IMR-90 (cell line): ENCODE measurements at regions not wholly inside any gene's neighbourhood (a gene's known extent, or its start where the extent isn't known, plus 50 kb on each side); places are given as distances from the start of the nearest gene placed in this dataset.
"Not testable (repeated sequence)": the region's sequence is repeated elsewhere in the genome, so short reads cannot be mapped to it uniquely, and the experiment has no call there.

Experiments
- ATAC-seq: fragments of 200-7000 bp; cut with Tn5 transposase; 2 replicates; pipeline ENCODE4 v1.9.1; 2020; ENCODE audit warnings: low read depth, mild to moderate bottlenecking, moderate library complexity
- BruUV-seq: library from RNA; stranded (reverse); fragments of 400-500 nt; replicated peaks from 2 replicates; lab custom pipeline; 2021; lab: Mats Ljungman, UMichigan
- CTCF ChIA-PET: fragments of 300-600 bp; formaldehyde crosslinking; extraction: SDS; loops from one replicate; lab custom pipeline; 2021; ENCODE audit warnings: antibody characterized with exemption; lab: Yijun Ruan, JAX
- POLR2A ChIA-PET: fragments of 300-600 bp; sonication (Branson Sonifier 250); formaldehyde crosslinking; loops from one replicate; lab custom pipeline; 2022; ENCODE audit warnings: antibody characterized with exemption; ENCODE audit not compliant: unreplicated experiment; lab: Charles Lee
- DNase-seq: peaks from one replicate; pipeline ENCODE4 v3.0.0; 2013
- H2AFZ ChIP-seq: replicated peaks from 2 replicates; pipeline ENCODE3; 2013; ENCODE audit warnings: low read length, mild to moderate bottlenecking; ENCODE audit not compliant: poor library complexity
- H2AK5ac ChIP-seq: 2 replicates; pipeline ENCODE4 v1.6.1; 2013; ENCODE audit warnings: low read depth, low read length, inconsistent platforms
- H2AK9ac ChIP-seq: replicated peaks from 2 replicates; pipeline ENCODE3; 2013; ENCODE audit warnings: mild to moderate bottlenecking, low read depth, low read length, moderate library complexity; ENCODE audit not compliant: poor library complexity
- H2BK120ac ChIP-seq: 2 replicates; pipeline ENCODE4 v1.6.1; 2013; ENCODE audit warnings: low read depth, low read length, inconsistent platforms
- H2BK15ac ChIP-seq: 3 replicates; pipeline ENCODE4 v1.6.1; 2013; ENCODE audit warnings: low read depth, low read length, inconsistent platforms
- H2BK20ac ChIP-seq: 2 replicates; pipeline ENCODE4 v1.6.1; 2013; ENCODE audit warnings: low read depth, mild to moderate bottlenecking, inconsistent platforms, low read length, moderate library complexity
- H2BK5ac ChIP-seq: 2 replicates; pipeline ENCODE4 v1.6.1; 2013; ENCODE audit warnings: mild to moderate bottlenecking, low read depth, low read length, inconsistent platforms; ENCODE audit not compliant: poor library complexity, severe bottlenecking
- H3K14ac ChIP-seq: replicated peaks from 2 replicates; pipeline ENCODE4 v1.6.1; 2013; ENCODE audit warnings: low read depth, low read length, inconsistent platforms
- H3K18ac ChIP-seq: 2 replicates; pipeline ENCODE4 v1.6.1; 2013; ENCODE audit warnings: low read depth, low read length, control low read depth
- H3K23ac ChIP-seq: 2 replicates; pipeline ENCODE4 v1.6.1; 2013; ENCODE audit warnings: low read depth, low read length, inconsistent platforms
- H3K27ac ChIP-seq: 2 replicates; pipeline ENCODE4 v1.5.1; 2013; ENCODE audit warnings: mild to moderate bottlenecking, control low read depth, low read length; ENCODE audit not compliant: insufficient read depth
- H3K27me3 ChIP-seq: 2 replicates; pipeline ENCODE4 v1.6.1; 2013; ENCODE audit warnings: low read length; ENCODE audit not compliant: control insufficient read depth, insufficient read depth
- H3K36me3 ChIP-seq: 2 replicates; pipeline ENCODE4 v1.6.1; 2013; ENCODE audit warnings: low read length, mixed read lengths; ENCODE audit not compliant: control insufficient read depth, insufficient read depth
- H3K4ac ChIP-seq: 2 replicates; pipeline ENCODE4 v1.6.1; 2013; ENCODE audit warnings: low read depth, low read length, inconsistent platforms
- H3K4me1 ChIP-seq: 2 replicates; pipeline ENCODE4 v1.6.1; 2013; ENCODE audit warnings: low read length, mixed read lengths; ENCODE audit not compliant: control insufficient read depth, insufficient read depth
- H3K4me2 ChIP-seq: 2 replicates; pipeline ENCODE4 v1.6.1; 2013; ENCODE audit warnings: low read depth, mild to moderate bottlenecking, control low read depth, low read length, moderate library complexity
- H3K4me3 ChIP-seq: 2 replicates; pipeline ENCODE4 v1.5.1; 2013; ENCODE audit warnings: low read depth, mild to moderate bottlenecking, control low read depth, low read length, moderate library complexity; ENCODE audit not compliant: insufficient read depth
- H3K56ac ChIP-seq: 2 replicates; pipeline ENCODE4 v1.6.1; 2013; ENCODE audit warnings: low read length, inconsistent platforms; ENCODE audit not compliant: insufficient read depth; ENCODE audit errors: extremely low read depth
- H3K79me1 ChIP-seq, 2 experiments: 2 replicates each; pipeline ENCODE4 v1.6.1; 2013; ENCODE audit warnings: low read length in 2 of 2, inconsistent platforms in 1 of 2, low read depth in 1 of 2
- H3K9ac ChIP-seq: 2 replicates; pipeline ENCODE4 v1.6.1; 2013; ENCODE audit warnings: low read depth, low read length, control low read depth
- H3K9me1 ChIP-seq: 2 replicates; pipeline ENCODE4 v1.6.1; 2013; ENCODE audit warnings: low read length, inconsistent platforms; ENCODE audit not compliant: insufficient read depth
- H3K9me3 ChIP-seq: 2 replicates; pipeline ENCODE4 v1.6.1; 2013; ENCODE audit warnings: low read length; ENCODE audit not compliant: control insufficient read depth, insufficient read depth
- H4K20me1 ChIP-seq: 2 replicates; pipeline ENCODE4 v1.6.1; 2013; ENCODE audit warnings: low read length, inconsistent platforms; ENCODE audit not compliant: insufficient read depth
- H4K5ac ChIP-seq: 2 replicates; pipeline ENCODE4 v1.6.1; 2013; ENCODE audit warnings: mild to moderate bottlenecking, low read depth, low read length, control low read depth
- H4K8ac ChIP-seq, 2 experiments: 2 replicates each; pipeline ENCODE4 v1.6.1; 2013; ENCODE audit warnings: low read depth in 2 of 2, low read length in 2 of 2, control low read depth in 1 of 2, inconsistent platforms in 1 of 2
- H4K91ac ChIP-seq: 2 replicates; pipeline ENCODE4 v1.6.1; 2013; ENCODE audit warnings: low read depth, low read length, inconsistent platforms; ENCODE audit not compliant: insufficient read depth
- WGBS, 2 experiments: methylation state at CpG; one replicate each; pipeline versions ENCODE4 v1.1.5 to v1.1.7; 2013; ENCODE audit warnings: missing lambda C conversion rate in 2 of 2; ENCODE audit not compliant: insufficient read length in 1 of 2; ENCODE audit errors: extremely low coverage in 2 of 2; 5-methylcytosine and 5-hydroxymethylcytosine counted together
- dilution Hi-C: fragments of 300-500 bp; cut with HindIII; formaldehyde crosslinking; loops from one replicate; pipeline ENCODE4 v1.14.3; 2018; ENCODE audit warnings: low sequenced_read_pairs; ENCODE audit not compliant: unreplicated experiment
- in situ Hi-C: fragments of 300-500 bp; cut with MboI; formaldehyde crosslinking; loops from 3 replicates; pipeline ENCODE4 v1.14.3; 2019; ENCODE audit warnings: low sequenced_read_pairs, inconsistent platforms, mixed read lengths
- intact Hi-C: fragments of 100-400 bp; cut with micrococcal nuclease; formaldehyde crosslinking; loops from 2 replicates; pipeline ENCODE4 v1.10.0; 2022

DNA sequence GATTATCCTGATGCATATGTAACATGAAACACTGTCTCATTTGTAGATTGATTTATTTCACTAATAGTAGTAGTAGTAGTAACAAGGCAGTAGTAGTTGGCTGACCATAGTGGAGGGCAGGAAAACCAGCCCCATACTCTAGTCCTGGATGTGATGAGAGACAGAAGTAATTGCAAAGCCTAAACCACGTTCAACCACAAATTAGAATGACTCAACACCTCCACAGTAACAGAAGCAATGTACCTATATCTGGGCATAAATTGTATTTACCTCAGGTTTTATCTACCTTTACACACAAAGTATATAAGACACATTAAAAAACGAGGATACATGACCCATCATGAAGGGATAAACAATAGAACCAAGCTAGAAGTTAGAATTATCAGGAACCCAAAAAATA is 284.7 kb upstream of the RAI14 start:
- H3K9me1 ChIP-seq, DNase-seq, H4K91ac ChIP-seq, H4K20me1 ChIP-seq, H4K8ac ChIP-seq, H2BK15ac ChIP-seq, H3K27me3 ChIP-seq, H3K9ac ChIP-seq, H3K9me3 ChIP-seq, H3K18ac ChIP-seq, H2BK5ac ChIP-seq, H3K4me1 ChIP-seq, H3K4me3 ChIP-seq, H3K27ac ChIP-seq, H2AK9ac ChIP-seq, H2AFZ ChIP-seq, H3K4me2 ChIP-seq, H3K79me1 ChIP-seq, H2BK120ac ChIP-seq, H4K5ac ChIP-seq, BruUV-seq, in situ Hi-C loops, CTCF ChIA-PET, H2BK20ac ChIP-seq, H3K14ac ChIP-seq, POLR2A ChIA-PET, H3K23ac ChIP-seq, intact Hi-C loops, H3K36me3 ChIP-seq, H3K4ac ChIP-seq, ATAC-seq, H3K56ac ChIP-seq, H2AK5ac ChIP-seq, dilution Hi-C loops: not testable (repeated sequence)
- WGBS, 2 experiments: no CpG with 5 or more reads among the region's 2 CpGs

DNA sequence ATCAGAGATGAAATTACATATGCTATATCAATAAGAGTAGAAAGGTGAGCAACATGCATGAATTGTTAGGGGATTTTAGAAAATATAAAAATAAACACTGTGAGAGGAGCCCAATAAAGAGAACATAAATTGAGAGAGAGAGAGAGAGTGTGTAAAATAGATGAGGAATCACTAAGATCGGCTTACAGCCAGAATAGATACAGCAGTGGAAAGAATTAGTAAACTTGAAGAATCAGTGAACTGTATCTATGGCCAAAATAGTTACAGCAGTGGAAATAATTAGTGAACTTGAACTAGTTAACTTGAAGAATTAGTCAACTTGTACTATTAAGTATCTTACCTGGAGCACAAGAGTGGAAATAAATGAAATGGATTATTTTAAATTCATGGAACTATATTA is 284.3 kb upstream of the RAI14 start:
- H3K14ac ChIP-seq, H3K4me1 ChIP-seq, H2AK5ac ChIP-seq, H2BK120ac ChIP-seq, H2BK15ac ChIP-seq, H3K23ac ChIP-seq, H3K27ac ChIP-seq, H2BK20ac ChIP-seq, H4K8ac ChIP-seq, H4K5ac ChIP-seq, POLR2A ChIA-PET, dilution Hi-C loops, H3K4me3 ChIP-seq, H4K91ac ChIP-seq, H2AK9ac ChIP-seq, H2AFZ ChIP-seq, H3K27me3 ChIP-seq, DNase-seq, BruUV-seq, H2BK5ac ChIP-seq, H3K9me3 ChIP-seq, H3K56ac ChIP-seq, H3K9ac ChIP-seq, in situ Hi-C loops, H3K9me1 ChIP-seq, H4K20me1 ChIP-seq, CTCF ChIA-PET, H3K18ac ChIP-seq, intact Hi-C loops, H3K4me2 ChIP-seq, H3K36me3 ChIP-seq, H3K79me1 ChIP-seq, ATAC-seq, H3K4ac ChIP-seq: not testable (repeated sequence)
- WGBS, 2 experiments: no CpG with 5 or more reads among the region's 1 CpG
